Stimulated activated CD4-positive, alpha-beta T cell treated with anti-CD3 and anti-CD28 coated beads, Interleukin-4, amount 100 ng/mL, for 1 hour (primary cell): ENCODE measurements at regions not wholly inside any gene's neighbourhood (a gene's known extent, or its start where the extent isn't known, plus 50 kb on each side); places are given as distances from the start of the nearest gene placed in this dataset.
"Not testable (repeated sequence)": the region's sequence is repeated elsewhere in the genome, so short reads cannot be mapped to it uniquely, and the experiment has no call there.

Experiments
- DNase-seq: peaks from one replicate; pipeline ENCODE4 v3.0.0-alpha.2; 2020

GRCh38 chr7:86592185-86592584 lies 51.5 kb upstream of the GRM3 start:
- no peak for DNase-seq

- DNase-seq: no peak
Observed at GRCh38 chr7:86574006-86574405, 69.7 kb upstream of the GRM3 start.

DNA sequence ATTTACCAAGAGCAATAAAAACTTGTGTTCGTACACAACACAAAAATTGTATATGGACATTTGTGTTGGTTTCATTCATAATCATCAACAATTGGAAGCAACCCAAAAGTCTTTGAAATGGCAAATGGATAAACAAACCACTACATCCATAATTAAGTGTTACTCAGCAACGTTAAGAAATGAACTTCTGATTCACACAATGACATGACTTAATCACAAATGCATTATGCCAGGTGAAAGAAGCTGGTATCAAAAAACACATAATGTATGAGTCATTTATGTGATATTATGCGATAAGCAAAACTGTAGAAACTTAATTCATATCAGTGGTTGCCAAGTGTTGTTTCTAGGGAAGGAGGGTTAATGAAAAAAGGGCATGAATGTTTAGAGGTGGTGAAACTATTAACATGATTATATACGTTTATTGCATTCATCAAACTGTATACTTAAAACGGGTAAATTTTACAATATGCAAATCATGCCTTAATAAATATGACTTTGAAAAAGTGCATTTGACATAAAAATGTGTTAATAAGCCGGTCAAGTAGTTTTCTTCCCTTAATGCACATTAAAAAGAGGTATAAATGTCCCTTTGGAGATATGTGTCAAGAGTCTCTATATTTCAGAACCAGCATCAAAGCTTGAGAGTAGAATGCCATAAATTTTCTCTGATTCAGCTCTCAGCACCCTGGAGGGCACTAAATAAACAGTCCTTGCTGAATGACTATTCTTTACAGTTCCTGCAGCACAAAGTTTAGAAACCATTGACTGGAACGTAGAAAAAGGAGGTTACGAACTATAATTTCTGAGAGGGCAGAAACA lies 84.8 kb upstream of the GRM3 start:
- DNase-seq: no peak

DNA sequence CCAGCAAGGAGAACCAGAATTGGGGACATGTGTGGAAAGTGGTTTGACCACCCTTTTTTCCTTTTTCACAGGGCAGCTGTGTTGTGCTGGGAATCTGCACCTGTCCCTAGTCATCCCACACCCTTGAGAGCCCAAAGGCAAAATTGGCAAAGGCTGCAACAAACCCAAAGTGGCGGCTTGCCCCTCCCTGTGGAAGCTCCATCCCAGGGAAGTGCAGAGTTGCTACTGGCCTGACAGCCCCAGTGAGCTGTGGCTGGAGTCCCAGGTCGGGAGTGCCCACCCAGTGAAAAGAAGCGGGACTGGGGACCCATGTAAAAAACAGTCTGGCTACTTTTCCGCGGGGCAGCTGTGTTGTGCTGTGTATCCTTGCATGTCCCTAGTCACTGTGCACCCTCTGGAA lies 109.1 kb upstream of the GRM3 start:
- DNase-seq: no peak

GRCh38 chr7:86504229-86504628 lies 139.5 kb upstream of the GRM3 start:
- DNase-seq: no peak

DNA sequence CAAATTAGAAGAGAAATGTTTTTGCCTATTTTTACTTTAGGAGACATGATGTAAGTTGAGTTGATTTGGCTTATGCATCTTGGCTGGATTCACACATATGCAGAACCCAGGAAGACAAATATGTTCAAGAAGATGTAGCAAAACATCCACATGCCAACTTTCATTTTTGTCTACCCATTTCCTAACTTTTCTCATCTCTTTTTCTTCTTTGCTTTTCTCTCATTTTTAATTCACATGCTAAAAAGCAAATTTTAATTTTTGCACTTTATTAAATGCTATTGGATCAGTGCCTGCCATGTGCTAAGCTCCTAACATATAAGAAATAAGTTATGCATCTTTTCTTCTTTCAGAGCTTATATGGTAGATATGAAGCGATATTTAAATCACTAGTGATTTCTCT lies 143.7 kb upstream of the GRM3 start:
- DNase-seq: no peak

DNA sequence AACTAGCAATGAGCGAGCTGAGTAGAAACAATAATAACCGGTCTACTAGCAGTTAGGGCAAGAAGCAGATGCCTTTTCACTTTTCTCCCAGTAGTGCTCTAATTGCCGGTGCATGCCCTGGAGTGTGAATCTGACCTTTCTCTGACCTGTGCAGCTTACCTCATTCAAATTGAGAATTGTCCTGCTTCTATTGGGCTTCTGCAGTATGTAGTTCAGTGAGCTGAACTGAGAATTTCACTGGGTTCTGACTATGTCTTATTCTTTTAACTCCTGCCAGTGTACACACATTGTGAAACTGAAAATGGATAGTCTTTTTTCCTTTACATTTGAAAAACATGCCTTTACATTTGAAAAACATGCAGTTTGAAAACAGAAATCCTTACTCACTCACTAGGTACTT lies 157.9 kb upstream of the GRM3 start:
- DNase-seq: no peak

- no peak for DNase-seq
Observed at GRCh38 chr7:86479144-86479543, 164.6 kb upstream of the GRM3 start.

GRCh38 chr7:86477343-86477935 lies 166.3 kb upstream of the GRM3 start:
- DNase-seq: no peak

- DNase-seq: no peak
Observed at GRCh38 chr7:86470763-86471162, 172.9 kb upstream of the GRM3 start.

DNA sequence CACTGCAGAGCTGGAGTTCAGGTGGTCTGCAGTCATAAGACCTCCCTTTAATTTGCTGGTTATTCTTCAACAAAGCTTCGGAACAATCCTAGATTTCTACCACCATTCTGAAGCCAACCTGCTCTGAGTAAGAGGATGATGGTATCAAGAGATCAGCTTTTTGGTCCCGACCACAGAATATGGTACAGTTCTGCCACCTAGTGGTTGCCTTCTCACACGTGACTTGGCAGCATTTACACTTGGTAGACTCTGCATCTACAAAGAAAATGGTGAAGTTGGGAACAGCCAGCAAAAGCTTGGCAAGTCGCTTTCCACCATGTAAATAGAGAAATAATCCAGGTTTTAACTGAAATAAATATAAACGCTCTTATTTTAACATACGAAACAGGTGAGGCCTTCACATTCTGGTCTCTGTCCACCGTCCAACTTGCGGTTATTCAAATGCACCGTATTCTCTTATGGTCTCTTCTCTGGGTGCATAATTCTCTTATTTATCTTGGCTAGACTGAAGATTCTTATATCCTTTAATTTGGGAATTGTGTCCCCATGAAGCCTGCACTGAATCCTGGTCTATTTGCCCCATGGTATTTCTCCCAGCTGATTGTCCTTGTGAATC lies 173.9 kb upstream of the GRM3 start:
- peak; percentile 2 for DNase-seq

- no peak for DNase-seq
Observed at GRCh38 chr7:86454753-86455152, 189.0 kb upstream of the GRM3 start.

DNA sequence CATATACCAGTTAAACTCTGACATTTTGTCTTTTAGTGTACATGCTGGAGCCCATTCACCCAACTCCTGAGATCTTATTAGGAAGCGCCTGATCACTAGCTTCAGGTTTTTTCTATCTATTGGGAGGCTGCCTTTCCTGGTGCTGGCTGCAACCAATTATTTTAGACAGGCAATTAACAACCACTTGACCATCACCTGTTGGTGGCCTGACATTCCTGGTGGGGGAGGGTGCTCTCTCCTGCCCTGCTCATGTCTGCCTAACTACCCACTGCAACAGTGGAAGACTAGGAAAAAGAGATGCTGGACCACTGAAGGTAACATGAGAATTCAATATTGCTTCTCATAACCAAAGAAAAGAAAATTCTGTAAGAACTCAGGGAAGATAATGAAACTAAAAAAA lies 190.3 kb upstream of the GRM3 start:
- no peak for DNase-seq

DNA sequence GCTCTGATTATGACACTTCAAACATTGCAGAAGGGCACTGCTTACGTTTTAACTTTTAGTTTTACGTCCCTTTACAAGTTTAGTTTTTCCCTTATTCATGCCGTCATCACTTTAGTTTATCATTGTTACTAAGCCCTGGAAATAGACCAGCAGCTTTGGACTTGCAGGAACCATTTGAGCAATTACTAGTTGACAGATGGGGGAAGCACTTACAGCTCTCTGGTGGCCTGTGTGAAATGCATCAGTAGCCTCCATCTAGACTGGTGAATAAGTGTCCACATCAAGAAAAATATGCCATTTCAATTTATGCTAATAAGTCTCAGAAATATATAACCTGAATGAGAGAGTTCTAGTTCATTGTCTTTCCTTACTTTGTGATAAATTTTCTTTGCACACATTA lies 194.9 kb upstream of the GRM3 start:
- DNase-seq: no peak

- no peak for DNase-seq
Observed at GRCh38 chr7:86445285-86445684, 198.4 kb upstream of the GRM3 start.

- DNase-seq: no peak
Observed at GRCh38 chr7:86444245-86444644, 199.5 kb upstream of the GRM3 start.

DNA sequence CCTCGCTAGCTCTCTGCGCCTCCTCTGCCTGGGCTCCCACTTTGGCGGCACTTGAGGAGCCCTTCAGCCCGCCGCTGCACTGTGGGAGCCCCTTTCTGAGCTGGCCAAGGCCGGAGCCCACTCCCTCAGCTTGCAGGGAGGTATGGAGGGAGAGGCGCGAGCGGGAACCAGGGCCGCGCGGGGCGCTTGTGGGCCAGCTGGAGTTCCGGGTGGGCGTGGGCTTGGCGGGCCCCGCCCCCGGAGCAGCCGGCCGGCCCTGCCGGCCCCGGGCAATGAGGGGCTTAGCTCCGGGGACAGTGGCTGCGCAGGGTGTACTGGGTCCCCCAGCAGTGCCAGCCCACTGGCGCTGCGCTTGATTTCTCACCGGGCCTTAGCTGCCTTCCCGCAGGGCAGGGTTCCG lies 203.3 kb upstream of the GRM3 start:
- not testable (repeated sequence) for DNase-seq

GRCh38 chr7:86437951-86438450 lies 205.7 kb upstream of the GRM3 start:
- DNase-seq: no peak

GRCh38 chr7:86431761-86432160 lies 211.9 kb upstream of the GRM3 start:
- DNase-seq: no peak

GRCh38 chr7:86411814-86412213 lies 231.9 kb upstream of the GRM3 start:
- no peak for DNase-seq

- DNase-seq: no peak
Observed at GRCh38 chr7:86407291-86407690, 236.4 kb upstream of the GRM3 start.

DNA sequence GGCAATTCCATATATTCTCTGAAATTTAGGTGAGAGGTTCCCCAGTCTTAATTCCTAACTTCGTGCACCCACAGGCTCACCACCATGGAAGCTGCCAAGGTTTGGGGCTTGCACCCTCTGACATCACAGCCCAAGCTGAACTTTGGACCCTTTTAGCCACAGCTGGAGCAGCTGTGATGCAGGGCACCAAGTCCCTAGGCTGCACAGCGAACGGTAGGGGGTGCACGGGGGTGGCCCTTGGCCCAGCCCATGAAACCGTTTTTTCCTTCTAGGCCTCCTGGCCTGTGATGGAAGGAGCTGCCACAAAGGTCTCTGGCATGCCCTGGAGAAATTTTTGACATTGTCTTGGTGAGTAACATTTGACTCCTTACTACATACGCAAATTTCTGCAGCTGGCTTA lies 251.9 kb upstream of the GRM3 start:
- no peak for DNase-seq

DNA sequence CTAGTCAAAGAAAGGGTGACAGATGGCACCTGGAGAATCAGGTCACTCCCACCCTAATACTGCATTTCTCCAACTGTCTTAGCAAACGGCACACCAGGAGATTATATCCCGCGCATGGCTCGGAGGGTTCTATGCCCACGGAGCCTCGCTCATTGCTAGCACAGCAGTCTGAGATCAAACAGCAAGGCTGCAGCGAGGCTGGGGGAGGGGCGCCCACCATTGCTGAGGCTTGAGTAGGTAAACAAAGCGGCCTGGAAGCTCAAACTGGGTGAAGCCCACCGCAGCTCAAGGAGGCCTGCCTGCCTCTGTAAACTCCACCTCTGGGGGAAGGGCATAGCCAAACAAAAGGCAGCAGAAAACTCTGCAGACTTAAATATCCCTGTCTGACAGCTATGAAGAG lies 268.1 kb upstream of the GRM3 start:
- DNase-seq: not testable (repeated sequence)

GRCh38 chr7:86372262-86372661 lies 271.4 kb upstream of the GRM3 start:
- DNase-seq: no peak
